ENCODE measurements at regions not wholly inside any gene's neighbourhood (a gene's known extent, or its start where the extent isn't known, plus 50 kb on each side); places are given as distances from the start of the nearest gene placed in this dataset.

DNA sequence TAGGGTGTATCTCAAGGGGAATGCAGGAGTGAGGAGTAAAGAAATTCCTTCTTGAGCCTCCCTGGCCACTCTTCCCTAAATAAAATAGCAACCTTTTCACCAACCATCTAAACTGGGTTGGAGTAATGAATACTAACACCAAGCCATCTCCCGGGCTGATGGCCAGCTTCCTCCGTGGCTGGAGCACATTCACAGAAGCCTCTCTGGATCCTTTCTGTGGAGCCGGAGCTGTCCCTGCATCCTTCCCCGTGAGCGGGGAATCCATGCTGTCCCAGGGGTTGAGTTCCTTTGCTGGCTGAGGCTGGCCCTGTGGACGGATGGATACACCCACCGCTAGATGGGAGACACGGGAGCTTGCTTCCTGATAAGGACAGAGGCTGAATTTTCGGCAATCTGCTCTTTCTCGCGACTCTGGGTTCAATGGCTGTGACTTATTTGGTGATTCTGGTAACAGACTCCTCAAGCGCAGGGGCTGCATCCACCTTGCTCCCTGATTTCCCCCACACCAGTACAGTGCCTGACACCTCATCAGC lies 370.3 kb downstream of the ZNF536 start:
- H3K36me3 Mint-ChIP-seq (ENCODE audit: low read depth), result no peaks in the 10 kb centered on the region
- no peak overlapping the region for H3K27ac Mint-ChIP-seq
- Histone ChIP-seq H4K20me1 (replicated peaks; ENCODE audit: insufficient read depth) (no peaks in the 10 kb centered on the region), H3K27ac (ENCODE audit: low read depth) (no peak overlapping the region), H3F3A (replicated peaks; ENCODE audit: low read depth) (no peaks in the 10 kb centered on the region), H3K79me2 (replicated peaks; ENCODE audit: insufficient read depth) (no peaks in the 10 kb centered on the region), H3K4me2 (no peak overlapping the region), H3K9me2 (ENCODE audit: insufficient read depth) (no peaks in the 10 kb centered on the region; the same call in 1 of the 2 replicates), H3K36me3 (ENCODE audit: insufficient read depth) (no peaks in the 10 kb centered on the region), H2AFZ (0 out of 2 replicates have a peak overlapping the region, but pooled peaks have one; percentile 43), H3K4me3 (no peak overlapping the region), H3K4me1 (ENCODE audit: insufficient read depth) (no peaks in the 10 kb centered on the region), H3K27me3 (ENCODE audit: insufficient read depth) (no peaks in the 10 kb centered on the region)
- H3K27me3 Mint-ChIP-seq (ENCODE audit: insufficient read depth, low read depth, poor library complexity), result peaks cover 2% of the 10 kb centered on the region
- ATAC-seq, result peak; percentile 28; the same call in 2 of the 3 replicates
- H3K9me3 Mint-ChIP-seq, result no peaks in the 10 kb centered on the region
- H3K4me1 Mint-ChIP-seq, result no peaks in the 10 kb centered on the region
- TF ChIP-seq, protein P1, sequence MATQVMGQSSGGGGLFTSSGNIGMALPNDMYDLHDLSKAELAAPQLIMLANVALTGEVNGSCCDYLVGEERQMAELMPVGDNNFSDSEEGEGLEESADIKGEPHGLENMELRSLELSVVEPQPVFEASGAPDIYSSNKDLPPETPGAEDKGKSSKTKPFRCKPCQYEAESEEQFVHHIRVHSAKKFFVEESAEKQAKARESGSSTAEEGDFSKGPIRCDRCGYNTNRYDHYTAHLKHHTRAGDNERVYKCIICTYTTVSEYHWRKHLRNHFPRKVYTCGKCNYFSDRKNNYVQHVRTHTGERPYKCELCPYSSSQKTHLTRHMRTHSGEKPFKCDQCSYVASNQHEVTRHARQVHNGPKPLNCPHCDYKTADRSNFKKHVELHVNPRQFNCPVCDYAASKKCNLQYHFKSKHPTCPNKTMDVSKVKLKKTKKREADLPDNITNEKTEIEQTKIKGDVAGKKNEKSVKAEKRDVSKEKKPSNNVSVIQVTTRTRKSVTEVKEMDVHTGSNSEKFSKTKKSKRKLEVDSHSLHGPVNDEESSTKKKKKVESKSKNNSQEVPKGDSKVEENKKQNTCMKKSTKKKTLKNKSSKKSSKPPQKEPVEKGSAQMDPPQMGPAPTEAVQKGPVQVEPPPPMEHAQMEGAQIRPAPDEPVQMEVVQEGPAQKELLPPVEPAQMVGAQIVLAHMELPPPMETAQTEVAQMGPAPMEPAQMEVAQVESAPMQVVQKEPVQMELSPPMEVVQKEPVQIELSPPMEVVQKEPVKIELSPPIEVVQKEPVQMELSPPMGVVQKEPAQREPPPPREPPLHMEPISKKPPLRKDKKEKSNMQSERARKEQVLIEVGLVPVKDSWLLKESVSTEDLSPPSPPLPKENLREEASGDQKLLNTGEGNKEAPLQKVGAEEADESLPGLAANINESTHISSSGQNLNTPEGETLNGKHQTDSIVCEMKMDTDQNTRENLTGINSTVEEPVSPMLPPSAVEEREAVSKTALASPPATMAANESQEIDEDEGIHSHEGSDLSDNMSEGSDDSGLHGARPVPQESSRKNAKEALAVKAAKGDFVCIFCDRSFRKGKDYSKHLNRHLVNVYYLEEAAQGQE (IDR thresholded peaks at IDR 0.05; ENCODE audit: unreplicated experiment), result no peak
- TF ChIP-seq JUNB (IDR thresholded peaks at IDR 0.05; ENCODE audit: unreplicated experiment), result no peak
- no peak for TF ChIP-seq EZH2 (IDR thresholded peaks at IDR 0.05; ENCODE audit: low read depth, unreplicated experiment)
- TF ChIP-seq, protein P2, sequence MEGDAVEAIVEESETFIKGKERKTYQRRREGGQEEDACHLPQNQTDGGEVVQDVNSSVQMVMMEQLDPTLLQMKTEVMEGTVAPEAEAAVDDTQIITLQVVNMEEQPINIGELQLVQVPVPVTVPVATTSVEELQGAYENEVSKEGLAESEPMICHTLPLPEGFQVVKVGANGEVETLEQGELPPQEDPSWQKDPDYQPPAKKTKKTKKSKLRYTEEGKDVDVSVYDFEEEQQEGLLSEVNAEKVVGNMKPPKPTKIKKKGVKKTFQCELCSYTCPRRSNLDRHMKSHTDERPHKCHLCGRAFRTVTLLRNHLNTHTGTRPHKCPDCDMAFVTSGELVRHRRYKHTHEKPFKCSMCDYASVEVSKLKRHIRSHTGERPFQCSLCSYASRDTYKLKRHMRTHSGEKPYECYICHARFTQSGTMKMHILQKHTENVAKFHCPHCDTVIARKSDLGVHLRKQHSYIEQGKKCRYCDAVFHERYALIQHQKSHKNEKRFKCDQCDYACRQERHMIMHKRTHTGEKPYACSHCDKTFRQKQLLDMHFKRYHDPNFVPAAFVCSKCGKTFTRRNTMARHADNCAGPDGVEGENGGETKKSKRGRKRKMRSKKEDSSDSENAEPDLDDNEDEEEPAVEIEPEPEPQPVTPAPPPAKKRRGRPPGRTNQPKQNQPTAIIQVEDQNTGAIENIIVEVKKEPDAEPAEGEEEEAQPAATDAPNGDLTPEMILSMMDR (conservative IDR thresholded peaks at IDR 0.05; ENCODE audit: low read depth in 2 of 2), result no peak
- TF ChIP-seq ZNF114 (CRISPR knock-in tag; IDR thresholded peaks at IDR 0.05), result no peak
- peak; percentile 8 for DNase-seq (ENCODE audit: low spot score)
- H3K4me3 Mint-ChIP-seq, result no peak overlapping the region

DNA sequence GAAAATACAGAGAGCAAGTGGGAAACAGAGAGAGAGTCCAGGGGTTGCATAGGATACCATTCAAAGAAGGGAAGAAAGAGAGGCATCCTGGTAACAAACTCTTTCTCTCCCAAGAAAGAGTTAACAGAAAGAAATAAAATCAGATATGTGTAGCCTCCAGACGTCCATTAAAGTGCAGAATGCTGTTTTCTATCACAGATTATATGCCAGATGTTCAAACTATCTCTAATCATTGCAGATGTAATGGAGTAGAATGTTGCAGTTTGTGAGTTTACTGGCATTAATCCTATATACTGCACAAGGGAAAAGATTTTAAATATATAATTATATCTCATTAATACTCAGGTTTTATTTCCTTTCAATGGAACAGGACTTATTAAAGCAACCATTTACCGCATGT lies 369.4 kb downstream of the ZNF536 start:
- no peak for DNase-seq (ENCODE audit: low spot score)
- Histone ChIP-seq H3K4me2 (no peak overlapping the region), H3K9me2 (ENCODE audit: insufficient read depth) (peaks cover 2% of the 10 kb centered on the region; the same call in 1 of the 2 replicates), H3K27me3 (ENCODE audit: insufficient read depth) (no peaks in the 10 kb centered on the region), H2AFZ (no peak overlapping the region), H3K36me3 (ENCODE audit: insufficient read depth) (no peaks in the 10 kb centered on the region), H4K20me1 (replicated peaks; ENCODE audit: insufficient read depth) (no peaks in the 10 kb centered on the region), H3F3A (replicated peaks; ENCODE audit: low read depth) (no peaks in the 10 kb centered on the region), H3K4me1 (ENCODE audit: insufficient read depth) (no peaks in the 10 kb centered on the region), H3K27ac (ENCODE audit: low read depth) (no peak overlapping the region), H3K4me3 (no peak overlapping the region), H3K79me2 (replicated peaks; ENCODE audit: insufficient read depth) (no peaks in the 10 kb centered on the region)
- no peaks in the 10 kb centered on the region for H3K9me3 Mint-ChIP-seq
- no peaks in the 10 kb centered on the region for H3K4me1 Mint-ChIP-seq
- ATAC-seq, result no peak
- H3K27me3 Mint-ChIP-seq (ENCODE audit: insufficient read depth, low read depth, poor library complexity), result peaks cover 4% of the 10 kb centered on the region
- H3K36me3 Mint-ChIP-seq (ENCODE audit: low read depth), result no peaks in the 10 kb centered on the region
- H3K4me3 Mint-ChIP-seq, result no peak overlapping the region
- no peak overlapping the region for H3K27ac Mint-ChIP-seq
- TF ChIP-seq, protein P3, sequence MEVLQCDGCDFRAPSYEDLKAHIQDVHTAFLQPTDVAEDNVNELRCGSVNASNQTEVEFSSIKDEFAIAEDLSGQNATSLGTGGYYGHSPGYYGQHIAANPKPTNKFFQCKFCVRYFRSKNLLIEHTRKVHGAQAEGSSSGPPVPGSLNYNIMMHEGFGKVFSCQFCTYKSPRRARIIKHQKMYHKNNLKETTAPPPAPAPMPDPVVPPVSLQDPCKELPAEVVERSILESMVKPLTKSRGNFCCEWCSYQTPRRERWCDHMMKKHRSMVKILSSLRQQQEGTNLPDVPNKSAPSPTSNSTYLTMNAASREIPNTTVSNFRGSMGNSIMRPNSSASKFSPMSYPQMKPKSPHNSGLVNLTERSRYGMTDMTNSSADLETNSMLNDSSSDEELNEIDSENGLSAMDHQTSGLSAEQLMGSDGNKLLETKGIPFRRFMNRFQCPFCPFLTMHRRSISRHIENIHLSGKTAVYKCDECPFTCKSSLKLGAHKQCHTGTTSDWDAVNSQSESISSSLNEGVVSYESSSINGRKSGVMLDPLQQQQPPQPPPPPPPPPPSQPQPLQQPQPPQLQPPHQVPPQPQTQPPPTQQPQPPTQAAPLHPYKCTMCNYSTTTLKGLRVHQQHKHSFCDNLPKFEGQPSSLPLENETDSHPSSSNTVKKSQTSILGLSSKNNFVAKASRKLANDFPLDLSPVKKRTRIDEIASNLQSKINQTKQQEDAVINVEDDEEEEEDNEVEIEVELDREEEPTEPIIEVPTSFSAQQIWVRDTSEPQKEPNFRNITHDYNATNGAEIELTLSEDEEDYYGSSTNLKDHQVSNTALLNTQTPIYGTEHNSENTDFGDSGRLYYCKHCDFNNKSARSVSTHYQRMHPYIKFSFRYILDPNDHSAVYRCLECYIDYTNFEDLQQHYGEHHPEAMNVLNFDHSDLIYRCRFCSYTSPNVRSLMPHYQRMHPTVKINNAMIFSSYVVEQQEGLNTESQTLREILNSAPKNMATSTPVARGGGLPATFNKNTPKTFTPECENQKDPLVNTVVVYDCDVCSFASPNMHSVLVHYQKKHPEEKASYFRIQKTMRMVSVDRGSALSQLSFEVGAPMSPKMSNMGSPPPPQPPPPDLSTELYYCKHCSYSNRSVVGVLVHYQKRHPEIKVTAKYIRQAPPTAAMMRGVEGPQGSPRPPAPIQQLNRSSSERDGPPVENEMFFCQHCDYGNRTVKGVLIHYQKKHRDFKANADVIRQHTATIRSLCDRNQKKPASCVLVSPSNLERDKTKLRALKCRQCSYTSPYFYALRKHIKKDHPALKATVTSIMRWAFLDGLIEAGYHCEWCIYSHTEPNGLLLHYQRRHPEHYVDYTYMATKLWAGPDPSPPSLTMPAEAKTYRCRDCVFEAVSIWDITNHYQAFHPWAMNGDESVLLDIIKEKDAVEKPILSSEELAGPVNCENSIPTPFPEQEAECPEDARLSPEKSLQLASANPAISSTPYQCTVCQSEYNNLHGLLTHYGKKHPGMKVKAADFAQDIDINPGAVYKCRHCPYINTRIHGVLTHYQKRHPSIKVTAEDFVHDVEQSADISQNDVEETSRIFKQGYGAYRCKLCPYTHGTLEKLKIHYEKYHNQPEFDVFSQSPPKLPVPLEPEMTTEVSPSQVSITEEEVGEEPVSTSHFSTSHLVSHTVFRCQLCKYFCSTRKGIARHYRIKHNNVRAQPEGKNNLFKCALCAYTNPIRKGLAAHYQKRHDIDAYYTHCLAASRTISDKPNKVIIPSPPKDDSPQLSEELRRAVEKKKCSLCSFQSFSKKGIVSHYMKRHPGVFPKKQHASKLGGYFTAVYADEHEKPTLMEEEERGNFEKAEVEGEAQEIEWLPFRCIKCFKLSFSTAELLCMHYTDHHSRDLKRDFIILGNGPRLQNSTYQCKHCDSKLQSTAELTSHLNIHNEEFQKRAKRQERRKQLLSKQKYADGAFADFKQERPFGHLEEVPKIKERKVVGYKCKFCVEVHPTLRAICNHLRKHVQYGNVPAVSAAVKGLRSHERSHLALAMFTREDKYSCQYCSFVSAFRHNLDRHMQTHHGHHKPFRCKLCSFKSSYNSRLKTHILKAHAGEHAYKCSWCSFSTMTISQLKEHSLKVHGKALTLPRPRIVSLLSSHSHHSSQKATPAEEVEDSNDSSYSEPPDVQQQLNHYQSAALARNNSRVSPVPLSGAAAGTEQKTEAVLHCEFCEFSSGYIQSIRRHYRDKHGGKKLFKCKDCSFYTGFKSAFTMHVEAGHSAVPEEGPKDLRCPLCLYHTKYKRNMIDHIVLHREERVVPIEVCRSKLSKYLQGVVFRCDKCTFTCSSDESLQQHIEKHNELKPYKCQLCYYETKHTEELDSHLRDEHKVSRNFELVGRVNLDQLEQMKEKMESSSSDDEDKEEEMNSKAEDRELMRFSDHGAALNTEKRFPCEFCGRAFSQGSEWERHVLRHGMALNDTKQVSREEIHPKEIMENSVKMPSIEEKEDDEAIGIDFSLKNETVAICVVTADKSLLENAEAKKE (CRISPR knock-in tag; IDR thresholded peaks at IDR 0.05), result no peak
- TF ChIP-seq CREB1 (CRISPR knock-in tag; IDR thresholded peaks at IDR 0.05; ENCODE audit: low read depth), result no peak
- no peak for TF ChIP-seq EZH2 (IDR thresholded peaks at IDR 0.05; ENCODE audit: low read depth, unreplicated experiment)
- TF ChIP-seq, protein P4, sequence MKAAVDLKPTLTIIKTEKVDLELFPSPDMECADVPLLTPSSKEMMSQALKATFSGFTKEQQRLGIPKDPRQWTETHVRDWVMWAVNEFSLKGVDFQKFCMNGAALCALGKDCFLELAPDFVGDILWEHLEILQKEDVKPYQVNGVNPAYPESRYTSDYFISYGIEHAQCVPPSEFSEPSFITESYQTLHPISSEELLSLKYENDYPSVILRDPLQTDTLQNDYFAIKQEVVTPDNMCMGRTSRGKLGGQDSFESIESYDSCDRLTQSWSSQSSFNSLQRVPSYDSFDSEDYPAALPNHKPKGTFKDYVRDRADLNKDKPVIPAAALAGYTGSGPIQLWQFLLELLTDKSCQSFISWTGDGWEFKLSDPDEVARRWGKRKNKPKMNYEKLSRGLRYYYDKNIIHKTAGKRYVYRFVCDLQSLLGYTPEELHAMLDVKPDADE (IDR thresholded peaks at IDR 0.05), result no peak
- TF ChIP-seq NANOG (IDR thresholded peaks at IDR 0.05; ENCODE audit: borderline replicate concordance), result no peak
